B cell (primary cell): ENCODE measurements at regions not wholly inside any gene's neighbourhood (a gene's known extent, or its start where the extent isn't known, plus 50 kb on each side); places are given as distances from the start of the nearest gene placed in this dataset.

Source experiments
- ATAC-seq: fragments of 200-7000 bp; cut with Tn5 transposase; one replicate; pipeline ENCODE4 v1.10.0; 2021; ENCODE audit warnings: low read depth, mild to moderate bottlenecking, moderate number of reproducible peaks, moderate library complexity
- CTCF ChIA-PET: fragments of 350-600 bp; sonication (Branson Sonifier 250); formaldehyde crosslinking; loops from one replicate; lab custom pipeline; 2021; ENCODE audit warnings: antibody characterized with exemption, inconsistent platforms; lab: Charles Lee
- POLR2A ChIA-PET: fragments of 350-600 bp; sonication (Branson Sonifier 250); formaldehyde crosslinking; loops from one replicate; lab custom pipeline; 2021; ENCODE audit warnings: antibody characterized with exemption; lab: Charles Lee
- DNase-seq: peaks from one replicate; pipeline ENCODE4 v3.0.0; 2013
- H2AFZ ChIP-seq: 2 replicates; pipeline ENCODE4 v1.6.1; 2012; ENCODE audit warnings: mild to moderate bottlenecking, low read depth, low read length; ENCODE audit not compliant: insufficient read depth, poor library complexity, severe bottlenecking
- H3K27ac ChIP-seq, 2 donors: 1 replicate in 1 of 2; 2 replicates in 1 of 2; pipeline ENCODE4 v1.5.1; 2012 to 2013; ENCODE audit warnings: low read length in 2 of 2, mild to moderate bottlenecking in 2 of 2, moderate library complexity in 1 of 2
- H3K27me3 ChIP-seq, 4 experiments: fragments of 200-600 bp in 1 of 4; sonication (generic) in 1 of 4; replicated peaks in 1 of 4; 1 replicate in 2 of 4; 2 replicates in 2 of 4; pipeline versions ENCODE4 v1.6.1 to v1.7.0; 2013 to 2016; ENCODE audit warnings: low read length in 3 of 4, mild to moderate bottlenecking in 2 of 4, mixed read lengths in 1 of 4, moderate library complexity in 1 of 4; ENCODE audit not compliant: insufficient read depth in 4 of 4, control insufficient read depth in 3 of 4; ENCODE audit errors: control extremely low read depth in 1 of 4
- H3K36me3 ChIP-seq, 2 experiments: replicated peaks in 1 of 2; 1 replicate in 1 of 2; 2 replicates in 1 of 2; pipeline versions ENCODE4 v1.6.1 to v1.7.1; 2013; ENCODE audit warnings: low read length in 1 of 2; ENCODE audit not compliant: insufficient read depth in 2 of 2, control insufficient read depth in 1 of 2; ENCODE audit errors: control extremely low read depth in 1 of 2, extremely low read depth in 1 of 2
- H3K4me1 ChIP-seq, 2 donors: fragments of 200-600 bp in 1 of 2; sonication (generic) in 1 of 2; 1 replicate in 1 of 2; 2 replicates in 1 of 2; pipeline versions ENCODE4 v1.5.1 to v1.6.1; 2013 to 2017; ENCODE audit warnings: low read length in 2 of 2; ENCODE audit not compliant: control insufficient read depth in 2 of 2, insufficient read depth in 2 of 2
- H3K4me2 ChIP-seq: replicated peaks from 2 replicates; pipeline ENCODE3; 2012; ENCODE audit warnings: mild to moderate bottlenecking, low read depth, low read length; ENCODE audit not compliant: poor library complexity, severe bottlenecking
- H3K4me3 ChIP-seq, 5 experiments: fragments of 200-600 bp in 1 of 5; sonication (generic) in 1 of 5; 1 replicate in 3 of 5; 2 replicates in 2 of 5; pipeline versions ENCODE4 v1.5.1 to v1.7.0; 2011 to 2016; ENCODE audit warnings: low read length in 4 of 5, mild to moderate bottlenecking in 4 of 5, low read depth in 2 of 5, control low read depth in 1 of 5, moderate library complexity in 1 of 5; ENCODE audit not compliant: insufficient read depth in 1 of 5; ENCODE audit errors: control extremely low read depth in 1 of 5, extremely low read depth in 1 of 5
- H3K79me2 ChIP-seq: fragments of 200-600 bp; sonication (generic); one replicate; pipeline ENCODE4 v1.6.0; 2016; ENCODE audit warnings: low read length; ENCODE audit not compliant: control insufficient read depth, insufficient read depth
- H3K9ac ChIP-seq: fragments of 200-600 bp; sonication (generic); 2 replicates; pipeline ENCODE4 v1.6.1; 2017; ENCODE audit warnings: mild to moderate bottlenecking, low read length, moderate library complexity
- H3K9me3 ChIP-seq, 3 donors: one replicate each; pipeline versions ENCODE4 v1.6.1 to v1.7.1; 2013; ENCODE audit warnings: low read length in 2 of 3; ENCODE audit not compliant: control insufficient read depth in 2 of 3, insufficient read depth in 1 of 3; ENCODE audit errors: control extremely low read depth in 1 of 3
- H4K20me1 ChIP-seq: 2 replicates; pipeline ENCODE4 v1.6.0; 2012; ENCODE audit warnings: mild to moderate bottlenecking, low read length; ENCODE audit not compliant: insufficient read depth, control insufficient read depth, poor library complexity, severe bottlenecking
- H3K27ac Mint-ChIP-seq: one replicate; pipeline ENCODE4 v1.8.0; 2021; ENCODE audit warnings: mixed read lengths
- H3K27me3 Mint-ChIP-seq: one replicate; pipeline ENCODE4 v1.8.0; 2021; ENCODE audit warnings: mixed read lengths
- H3K4me1 Mint-ChIP-seq: one replicate; pipeline ENCODE4 v1.8.0; 2021; ENCODE audit warnings: mixed read lengths
- H3K4me3 Mint-ChIP-seq: one replicate; pipeline ENCODE4 v1.8.0; 2021; ENCODE audit warnings: mixed read lengths
- H3K9me3 Mint-ChIP-seq: one replicate; pipeline ENCODE4 v1.8.0; 2022; ENCODE audit warnings: mixed read lengths; ENCODE audit not compliant: insufficient read depth
- CTCF ChIP-seq: fragments of 200-600 bp; IDR thresholded peaks from one replicate; pipeline ENCODE4 v1.8.0; 2022; ENCODE audit warnings: antibody characterized with exemption, mild to moderate bottlenecking
- EZH2 ChIP-seq: IDR thresholded peaks from 2 replicates; pipeline ENCODE4 v1.6.1; 2012; ENCODE audit warnings: borderline replicate concordance, low read depth, mild to moderate bottlenecking, moderate library complexity, low read length; ENCODE audit not compliant: insufficient read depth, poor library complexity, severe bottlenecking
- WGBS: methylation state at CpG from one replicate; pipeline ENCODE4 v1.1.5; 2013; ENCODE audit warnings: missing lambda C conversion rate; ENCODE audit not compliant: insufficient coverage; 5-methylcytosine and 5-hydroxymethylcytosine counted together
- intact Hi-C: fragments of 100-400 bp; cut with micrococcal nuclease; formaldehyde crosslinking; loops from one replicate; pipeline ENCODE4 v1.10.0; 2022

- Mint-ChIP-seq H3K9me3 (peaks cover 6% of the 10 kb centered on the region), H3K27ac (no peak overlapping the region), H3K4me1 (no peaks in the 10 kb centered on the region), H3K4me3 (no peak overlapping the region), H3K27me3 (no peaks in the 10 kb centered on the region)
- Histone ChIP-seq H3K4me2 (no peak overlapping the region), H3K79me2 (no peaks in the 10 kb centered on the region), H2AFZ (no peak overlapping the region), H3K27ac (no peak overlapping the region), H4K20me1 (no peaks in the 10 kb centered on the region), H3K9me3 (peaks cover 0 to 10% (median 0%) of the 10 kb centered on the region in 3 donors), H3K4me3 (no peak overlapping the region), H3K27me3 (no peaks in the 10 kb centered on the region), H3K4me1 (no peaks in the 10 kb centered on the region), H3K9ac (no peak overlapping the region), H3K36me3 (no peaks in the 10 kb centered on the region)
- DNase-seq (no peak), ATAC-seq (no peak)
- intact Hi-C loops, result no loop called here
- 85% methylated on average over 4 of the region's 4 CpGs for WGBS
- ChIA-PET POLR2A (no interaction called here), CTCF (no interaction called here)
- no peak for TF ChIP-seq CTCF
- TF ChIP-seq EZH2, result no peak
These were observed 260.8 kb upstream of the COBL start for GRCh38 chr7:51577390-51577789.

GRCh38 chr7:51569581-51569980 is 253.0 kb upstream of the COBL start:
- Histone ChIP-seq H3K79me2 (no peaks in the 10 kb centered on the region), H3K27me3 (no peaks in the 10 kb centered on the region), H3K4me3 (no peak overlapping the region), H3K27ac (no peak overlapping the region), H3K9ac (no peak overlapping the region), H3K9me3 (peaks cover 0 to 17% (median 0%) of the 10 kb centered on the region in 3 donors), H3K4me1 (no peaks in the 10 kb centered on the region), H3K36me3 (no peaks in the 10 kb centered on the region), H4K20me1 (no peaks in the 10 kb centered on the region), H3K4me2 (no peak overlapping the region), H2AFZ (no peak overlapping the region)
- ATAC-seq (no peak), DNase-seq (no peak)
- POLR2A ChIA-PET, result no interaction called here
- no peak overlapping the region for H3K4me3 Mint-ChIP-seq
- H3K9me3 Mint-ChIP-seq, result peaks cover 3% of the 10 kb centered on the region
- H3K27me3 Mint-ChIP-seq, result no peaks in the 10 kb centered on the region
- H3K4me1 Mint-ChIP-seq, result no peaks in the 10 kb centered on the region
- H3K27ac Mint-ChIP-seq, result no peak overlapping the region
- CTCF ChIA-PET, result no interaction called here
- 95% methylated on average over 2 of the region's 3 CpGs for WGBS
- intact Hi-C loops, result no loop called here
- TF ChIP-seq CTCF (no peak), EZH2 (no peak)
